Stomach (tissue), 8 donors: ENCODE measurements at regions not wholly inside any gene's neighbourhood (a gene's known extent, or its start where the extent isn't known, plus 50 kb on each side); places are given as distances from the start of the nearest gene placed in this dataset.

ENCODE experiments used
- DNase-seq, 2 donors: peaks; one replicate each; pipeline versions ENCODE4 v3.0.0 to v3.0.0-alpha.2; 2013 to 2019
- H3K27ac ChIP-seq, 5 donors: fragments of 200-600 bp in 4 of 5; sonication (generic) in 4 of 5; one replicate each; pipeline ENCODE4 v1.5.1; 2013 to 2019; ENCODE audit warnings: mild to moderate bottlenecking in 1 of 5, moderate library complexity in 1 of 5
- H3K27me3 ChIP-seq, 3 donors: fragments of 200-600 bp; sonication (generic); one replicate each; pipeline ENCODE4 v1.5.1; 2017 to 2019; ENCODE audit warnings: mixed run types in 1 of 3
- H3K36me3 ChIP-seq, 4 donors: fragments of 200-600 bp; sonication (generic); 1 replicate in 3 of 4; 2 replicates in 1 of 4; pipeline ENCODE4 v1.5.1; 2016 to 2019
- H3K4me1 ChIP-seq, 4 donors: fragments of 200-600 bp; sonication (generic); one replicate each; pipeline ENCODE4 v1.5.1; 2016 to 2019
- H3K4me3 ChIP-seq, 4 donors: fragments of 200-600 bp; sonication (generic) in 3 of 4; one replicate each; pipeline ENCODE4 v1.5.1; 2016 to 2019; ENCODE audit warnings: mild to moderate bottlenecking in 1 of 4
- H3K9me3 ChIP-seq, 4 donors: fragments of 200-600 bp; sonication (generic); one replicate each; pipeline ENCODE4 v1.5.1; 2016 to 2019
- CTCF ChIP-seq, 7 experiments: fragments of 450-650 bp in 4 of 7; fragments of 200-600 bp in 3 of 7; sonication (generic) in 3 of 7; IDR thresholded peaks; one replicate each; pipeline ENCODE4 v1.5.1; 2016 to 2019; ENCODE audit warnings: antibody characterized with exemption in 7 of 7, control low read depth in 2 of 7, mild to moderate bottlenecking in 1 of 7
- EP300 ChIP-seq: sonication (generic); formaldehyde crosslinking; IDR thresholded peaks from one replicate; pipeline ENCODE4 v1.6.1; 2017; ENCODE audit warnings: antibody characterized with exemption
- POLR2A ChIP-seq, 4 donors: fragments of 450-650 bp; IDR thresholded peaks; one replicate each; pipeline ENCODE4 v1.6.1; 2016; ENCODE audit warnings: antibody characterized with exemption in 4 of 4, control low read depth in 2 of 4, mild to moderate bottlenecking in 1 of 4, moderate library complexity in 1 of 4
- POLR2AphosphoS5 ChIP-seq, 3 donors: sonication (generic); formaldehyde crosslinking; IDR thresholded peaks; one replicate each; pipeline ENCODE4 v1.6.1; 2016; ENCODE audit warnings: antibody characterized with exemption in 3 of 3
- WGBS, 5 donors: extraction: QIAGEN DNeasy Blood & Tissue Kit in 3 of 5; methylation state at CpG; one replicate each; pipeline versions ENCODE4 v1.1.5 to v1.1.7; 2013 to 2018; 5-methylcytosine and 5-hydroxymethylcytosine counted together
- intact Hi-C: fragments of 100-400 bp; cut with DNase I; formaldehyde crosslinking; loops from one replicate; pipeline ENCODE4 v1.15.1; 2023; ENCODE audit warnings: low total_unique reads
- donor health status: healthy with polysubstance abuse.
- donor health status: Bipolar disorder and iron deficiency.
- donor health status: healthy.

- intact Hi-C loops: no loop called here
- Histone ChIP-seq H3K27ac (no peak overlapping the region), H3K4me3 (no peak overlapping the region), H3K4me1 (no peaks in the 10 kb centered on the region), H3K27me3 (no peaks in the 10 kb centered on the region), H3K9me3 (no peaks in the 10 kb centered on the region), H3K36me3 (no peaks in the 10 kb centered on the region)
- no peak for DNase-seq
- no peak for TF ChIP-seq CTCF (IDR thresholded peaks at IDR 0.05)
- no peak for TF ChIP-seq POLR2A (IDR thresholded peaks at IDR 0.05)
- TF ChIP-seq POLR2AphosphoS5 (IDR thresholded peaks at IDR 0.05): no peak
- TF ChIP-seq EP300: no peak
Measured at GRCh38 chr2:138123741-138124140, 159.5 kb downstream of the HNMT start.

GRCh38 chr2:138124521-138124920 lies 160.2 kb downstream of the HNMT start:
- WGBS, 5 donors: 92 to 95% (median 94%) methylated on average over 2 of the region's 2 CpGs
- TF ChIP-seq CTCF (IDR thresholded peaks at IDR 0.05) (no peak), POLR2AphosphoS5 (IDR thresholded peaks at IDR 0.05) (no peak), EP300 (no peak), POLR2A (IDR thresholded peaks at IDR 0.05) (no peak)
- intact Hi-C loops: no loop called here
- Histone ChIP-seq H3K27ac (no peak overlapping the region), H3K4me3 (no peak overlapping the region), H3K4me1 (no peaks in the 10 kb centered on the region), H3K27me3 (no peaks in the 10 kb centered on the region), H3K9me3 (no peaks in the 10 kb centered on the region), H3K36me3 (no peaks in the 10 kb centered on the region)
- DNase-seq: no peak

GRCh38 chr2:138125306-138126288 lies 161.3 kb downstream of the HNMT start:
- no peaks in the 10 kb centered on the region for H3K27me3 ChIP-seq
- intact Hi-C loops: no loop called here
- H3K36me3 ChIP-seq: no peaks in the 10 kb centered on the region
- no peak for DNase-seq
- H3K9me3 ChIP-seq: no peaks in the 10 kb centered on the region
- no peak for TF ChIP-seq POLR2A (IDR thresholded peaks at IDR 0.05)
- H3K4me3 ChIP-seq: no peak overlapping the region
- no peak overlapping the region for H3K27ac ChIP-seq
- WGBS, 5 donors: 86 to 90% (median 88%) methylated on average over 11 of the region's 11 CpGs
- no peaks in the 10 kb centered on the region for H3K4me1 ChIP-seq

GRCh38 chr2:138132108-138132507 lies 167.8 kb downstream of the HNMT start:
- DNase-seq: no peak
- no peak overlapping the region for H3K27ac ChIP-seq
- H3K4me3 ChIP-seq: no peak overlapping the region
- H3K4me1 ChIP-seq: no peaks in the 10 kb centered on the region
- H3K9me3 ChIP-seq: no peaks in the 10 kb centered on the region
- WGBS, 5 donors: 90 to 96% (median 96%) methylated on average over 1 of the region's 1 CpG
- intact Hi-C loops: no loop called here
- no peaks in the 10 kb centered on the region for H3K36me3 ChIP-seq
- H3K27me3 ChIP-seq: no peaks in the 10 kb centered on the region
- no peak for TF ChIP-seq POLR2A (IDR thresholded peaks at IDR 0.05)
- no peak for TF ChIP-seq EP300
- no peak for TF ChIP-seq CTCF (IDR thresholded peaks at IDR 0.05)
- no peak for TF ChIP-seq POLR2AphosphoS5 (IDR thresholded peaks at IDR 0.05)

- intact Hi-C loops: no loop called here
- DNase-seq: peak in 1 of 2 donors; percentile 10
- TF ChIP-seq POLR2AphosphoS5 (IDR thresholded peaks at IDR 0.05): no peak
- no peak for TF ChIP-seq CTCF (IDR thresholded peaks at IDR 0.05)
- TF ChIP-seq EP300: no peak
- no peak for TF ChIP-seq POLR2A (IDR thresholded peaks at IDR 0.05)
Measured at GRCh38 chr2:138137949-138138348, 173.7 kb downstream of the HNMT start.

More at GRCh38 chr2:138137949-138138348, 173.7 kb downstream of the HNMT start:
- Histone ChIP-seq H3K4me3 (no peak overlapping the region), H3K4me1 (no peaks in the 10 kb centered on the region), H3K27ac (no peak overlapping the region), H3K9me3 (peaks cover 0 to 5% (median 2%) of the 10 kb centered on the region in 4 donors), H3K36me3 (no peaks in the 10 kb centered on the region), H3K27me3 (no peaks in the 10 kb centered on the region)
